Mesenchymal stem cell (in vitro differentiated cells and primary cell): ENCODE measurements at regions not wholly inside any gene's neighbourhood (a gene's known extent, or its start where the extent isn't known, plus 50 kb on each side); places are given as distances from the start of the nearest gene placed in this dataset.

Experiments
- DNase-seq: peaks from one replicate; pipeline ENCODE4 v3.0.0-alpha.2; 2013
- H2AFZ ChIP-seq: one replicate; pipeline ENCODE4 v1.6.1; 2013; ENCODE audit warnings: low read depth, mild to moderate bottlenecking, control low read depth, inconsistent platforms, low read length, moderate library complexity
- H2AK5ac ChIP-seq: 2 replicates; pipeline ENCODE4 v1.6.1; 2013; ENCODE audit warnings: low read length, moderate library complexity, mild to moderate bottlenecking, inconsistent platforms; ENCODE audit not compliant: severe bottlenecking
- H2BK120ac ChIP-seq: one replicate; pipeline ENCODE4 v1.6.1; 2013; ENCODE audit warnings: low read depth, mild to moderate bottlenecking, inconsistent platforms, low read length, moderate library complexity
- H2BK12ac ChIP-seq, 2 experiments: one replicate each; pipeline ENCODE4 v1.6.1; 2013; ENCODE audit warnings: inconsistent platforms in 2 of 2, low read length in 2 of 2, mild to moderate bottlenecking in 2 of 2, moderate library complexity in 2 of 2, control low read depth in 1 of 2
- H2BK15ac ChIP-seq: one replicate; pipeline ENCODE4 v1.6.1; 2013; ENCODE audit warnings: mild to moderate bottlenecking, low read depth, inconsistent platforms; ENCODE audit not compliant: poor library complexity, severe bottlenecking
- H2BK5ac ChIP-seq: 2 replicates; pipeline ENCODE4 v1.6.1; 2013; ENCODE audit warnings: low read depth, mild to moderate bottlenecking, low read length, control low read depth, inconsistent platforms; ENCODE audit not compliant: poor library complexity, severe bottlenecking
- H3K14ac ChIP-seq, 2 experiments: one replicate each; pipeline ENCODE4 v1.6.1; 2013; ENCODE audit warnings: inconsistent platforms in 2 of 2, low read length in 2 of 2, control low read depth in 1 of 2, mild to moderate bottlenecking in 1 of 2, moderate library complexity in 1 of 2
- H3K18ac ChIP-seq, 2 experiments: one replicate each; pipeline ENCODE4 v1.6.1; 2013; ENCODE audit warnings: inconsistent platforms in 2 of 2, low read length in 2 of 2, control low read depth in 1 of 2, low read depth in 1 of 2, mild to moderate bottlenecking in 1 of 2
- H3K23ac ChIP-seq, 2 experiments: one replicate each; pipeline ENCODE4 v1.6.1; 2013; ENCODE audit warnings: inconsistent platforms in 2 of 2, low read length in 2 of 2, mild to moderate bottlenecking in 2 of 2, moderate library complexity in 2 of 2, control low read depth in 1 of 2
- H3K27ac ChIP-seq: 2 replicates; pipeline ENCODE4 v1.5.1; 2013; ENCODE audit warnings: mild to moderate bottlenecking, moderate library complexity, low read length, control low read depth, inconsistent platforms; ENCODE audit not compliant: poor library complexity, severe bottlenecking
- H3K27me3 ChIP-seq, 2 experiments: 2 replicates each; pipeline versions ENCODE4 v1.6.1 to v1.7.0; 2013; ENCODE audit warnings: low read length in 2 of 2, mild to moderate bottlenecking in 2 of 2, moderate library complexity in 2 of 2, control low read depth in 1 of 2, inconsistent platforms in 1 of 2; ENCODE audit not compliant: control insufficient read depth in 1 of 2, insufficient read depth in 1 of 2
- H3K36me3 ChIP-seq, 2 experiments: 2 replicates each; pipeline versions ENCODE4 v1.6.1 to v1.7.0; 2013; ENCODE audit warnings: low read length in 2 of 2, control low read depth in 1 of 2, inconsistent platforms in 1 of 2, low read depth in 1 of 2, mild to moderate bottlenecking in 1 of 2; ENCODE audit not compliant: insufficient read depth in 2 of 2, control insufficient read depth in 1 of 2
- H3K4ac ChIP-seq, 2 experiments: one replicate each; pipeline ENCODE4 v1.6.1; 2013; ENCODE audit warnings: inconsistent platforms in 2 of 2, low read length in 2 of 2, mild to moderate bottlenecking in 2 of 2, moderate library complexity in 2 of 2, control low read depth in 1 of 2, low read depth in 1 of 2
- H3K4me1 ChIP-seq: 2 replicates; pipeline ENCODE4 v1.6.1; 2013; ENCODE audit warnings: low read depth, low read length, control low read depth; ENCODE audit not compliant: control insufficient read depth, insufficient read depth
- H3K4me2 ChIP-seq: 2 replicates; pipeline ENCODE4 v1.6.1; 2013; ENCODE audit warnings: low read length, mild to moderate bottlenecking, inconsistent platforms; ENCODE audit not compliant: poor library complexity, severe bottlenecking
- H3K4me3 ChIP-seq, 2 experiments: 2 replicates each; pipeline versions ENCODE4 v1.5.1 to v1.7.0; 2013; ENCODE audit warnings: low read length in 2 of 2, mild to moderate bottlenecking in 2 of 2, control low read depth in 1 of 2, low read depth in 1 of 2; ENCODE audit not compliant: insufficient read depth in 1 of 2
- H3K79me1 ChIP-seq: replicated peaks from 2 replicates; pipeline ENCODE4 v1.6.1; 2013; ENCODE audit warnings: mild to moderate bottlenecking, control low read depth, low read length, inconsistent platforms; ENCODE audit not compliant: poor library complexity, severe bottlenecking
- H3K9ac ChIP-seq: 2 replicates; pipeline ENCODE4 v1.7.0; 2013; ENCODE audit warnings: mild to moderate bottlenecking, low read length, moderate library complexity
- H3K9me3 ChIP-seq: 2 replicates; pipeline ENCODE4 v1.7.0; 2013; ENCODE audit warnings: mild to moderate bottlenecking, low read length; ENCODE audit not compliant: control insufficient read depth
- H4K8ac ChIP-seq: one replicate; pipeline ENCODE4 v1.6.1; 2013; ENCODE audit warnings: inconsistent platforms, mild to moderate bottlenecking, low read length, moderate library complexity
- H4K91ac ChIP-seq: one replicate; pipeline ENCODE4 v1.6.1; 2013; ENCODE audit warnings: mild to moderate bottlenecking, low read length, inconsistent platforms
- WGBS: methylation state at CpG from one replicate; pipeline ENCODE4 v1.1.7; 2013; ENCODE audit warnings: mixed read lengths; 5-methylcytosine and 5-hydroxymethylcytosine counted together

DNA sequence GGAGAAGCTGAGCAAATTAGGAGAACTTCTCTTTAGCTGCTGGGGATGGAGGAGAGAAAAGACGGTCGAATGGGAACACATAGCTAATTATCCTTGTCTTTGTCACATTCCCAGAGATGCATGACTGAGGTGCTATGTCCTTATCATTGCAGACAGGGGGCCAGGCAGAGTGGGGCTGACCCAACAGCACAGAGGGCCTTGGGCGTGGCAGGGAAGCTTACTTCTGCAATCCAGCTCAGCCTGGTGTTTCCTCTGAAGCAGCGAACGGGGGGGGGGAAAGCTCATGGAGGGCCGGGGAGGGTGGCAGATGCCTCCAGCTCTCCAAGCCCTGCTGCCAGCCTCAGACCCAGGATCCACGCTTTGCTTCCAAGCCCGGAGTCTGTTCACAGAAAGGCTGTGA, 50.8 kb upstream of the HOPX start:
- H3K36me3 ChIP-seq: no peaks in the 10 kb centered on the region
- peak overlapping the region; percentile 93 for H4K91ac ChIP-seq
- no peak overlapping the region for H3K23ac ChIP-seq
- H3K4ac ChIP-seq: peak overlapping the region in 1 of 2 experiments; percentile 85
- peak overlapping the region; percentile 38 for H2BK120ac ChIP-seq
- peaks cover 0 to 8% of the 10 kb centered on the region in 2 experiments for H3K27me3 ChIP-seq
- no peak overlapping the region for H2BK5ac ChIP-seq
- H3K9ac ChIP-seq: no peak overlapping the region
- no peaks in the 10 kb centered on the region for H3K4me1 ChIP-seq
- peak overlapping the region; percentile 55 to 61 for H3K18ac ChIP-seq
- no peak overlapping the region for H3K4me3 ChIP-seq
- no peak overlapping the region for H3K14ac ChIP-seq
- no peak overlapping the region for H2AFZ ChIP-seq
- H3K27ac ChIP-seq: no peak overlapping the region
- no peak overlapping the region for H2AK5ac ChIP-seq
- 60% methylated on average over 8 of the region's 8 CpGs for WGBS
- H4K8ac ChIP-seq: peak overlapping the region; percentile 33
- no peaks in the 10 kb centered on the region for H3K9me3 ChIP-seq
- H2BK12ac ChIP-seq: peak overlapping the region; percentile 57 to 99
- no peak overlapping the region for H3K4me2 ChIP-seq
- DNase-seq: no peak
- peak overlapping the region; percentile 90 for H2BK15ac ChIP-seq
- H3K79me1 ChIP-seq: no peaks in the 10 kb centered on the region
